Esophagus muscularis mucosa (tissue), 4 donors: ENCODE measurements at regions not wholly inside any gene's neighbourhood (a gene's known extent, or its start where the extent isn't known, plus 50 kb on each side); places are given as distances from the start of the nearest gene placed in this dataset.

Experiments used
- DNase-seq: peaks from one replicate; pipeline ENCODE4 v3.0.0-alpha.2; 2017; ENCODE audit errors: extremely low spot score
- H3K27ac ChIP-seq, 4 donors: fragments of 200-600 bp; sonication (generic); replicated peaks in 1 of 4; 1 replicate in 3 of 4; 2 replicates in 1 of 4; pipeline ENCODE4 v1.5.1; 2016 to 2019; ENCODE audit warnings: mild to moderate bottlenecking in 1 of 4
- H3K27me3 ChIP-seq, 4 donors: fragments of 200-600 bp; sonication (generic); one replicate each; pipeline versions ENCODE4 v1.5.1 to v1.6.0; 2016 to 2019
- H3K36me3 ChIP-seq, 4 donors: fragments of 200-600 bp; sonication (generic); one replicate each; pipeline ENCODE4 v1.5.1; 2016 to 2019
- H3K4me1 ChIP-seq, 4 donors: fragments of 200-600 bp; sonication (generic); one replicate each; pipeline ENCODE4 v1.5.1; 2016 to 2019
- H3K4me3 ChIP-seq, 4 donors: fragments of 200-600 bp; sonication (generic); 1 replicate in 2 of 4; 2 replicates in 2 of 4; pipeline ENCODE4 v1.5.1; 2016 to 2019; ENCODE audit warnings: mild to moderate bottlenecking in 4 of 4, moderate library complexity in 1 of 4
- H3K9me3 ChIP-seq, 4 donors: fragments of 200-600 bp; sonication (generic); 1 replicate in 3 of 4; 2 replicates in 1 of 4; pipeline ENCODE4 v1.5.1; 2016 to 2019
- EP300 ChIP-seq: sonication (generic); formaldehyde crosslinking; IDR thresholded peaks from one replicate; pipeline ENCODE4 v1.6.1; 2017; ENCODE audit warnings: antibody characterized with exemption
- POLR2A ChIP-seq: fragments of 450-650 bp; IDR thresholded peaks from one replicate; pipeline ENCODE4 v1.6.1; 2017; ENCODE audit warnings: antibody characterized with exemption, moderate library complexity, mild to moderate bottlenecking, low read depth
- POLR2AphosphoS5 ChIP-seq, 2 donors: sonication (generic); formaldehyde crosslinking; IDR thresholded peaks; one replicate each; pipeline ENCODE4 v1.6.1; 2017; ENCODE audit warnings: antibody characterized with exemption in 2 of 2
- WGBS: methylation state at CpG from one replicate; pipeline ENCODE4 v1.1.5; 2018; 5-methylcytosine and 5-hydroxymethylcytosine counted together
- intact Hi-C: fragments of 100-400 bp; cut with DNase I; formaldehyde crosslinking; loops from one replicate; pipeline ENCODE4 v1.15.1; 2023
- TF ChIP-seq, protein P1 (sequence below), 3 experiments: fragments of 200-600 bp in 2 of 3; fragments of 450-650 bp in 1 of 3; sonication (generic) in 2 of 3; IDR thresholded peaks; one replicate each; pipeline ENCODE4 v1.5.1; 2017 to 2019; ENCODE audit warnings: antibody characterized with exemption in 3 of 3, mild to moderate bottlenecking in 2 of 3, moderate library complexity in 1 of 3

DNA sequence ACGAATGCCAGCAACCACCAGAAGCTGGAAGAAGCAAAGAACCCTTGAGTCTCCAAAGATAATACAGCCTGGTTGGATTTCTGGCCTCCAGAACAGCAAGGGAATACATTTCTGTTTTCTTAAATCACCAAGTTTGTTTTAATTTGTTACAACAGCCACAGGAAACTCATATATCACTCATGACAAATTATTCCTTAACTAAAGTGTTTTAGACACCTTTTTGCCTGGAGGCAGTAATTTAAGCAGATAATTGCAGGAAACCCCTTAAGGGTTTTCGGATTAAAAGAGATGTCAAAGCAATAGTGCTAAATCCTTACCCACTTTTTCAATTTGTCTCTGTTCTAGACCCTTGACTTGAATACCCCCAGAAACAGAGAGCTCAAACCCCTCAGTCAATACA is 1050.0 kb downstream of the EPHA7 start:
- Histone ChIP-seq H3K27me3 (no peaks in the 10 kb centered on the region), H3K27ac (no peak overlapping the region), H3K36me3 (no peaks in the 10 kb centered on the region), H3K9me3 (no peaks in the 10 kb centered on the region), H3K4me3 (no peak overlapping the region), H3K4me1 (no peaks in the 10 kb centered on the region)
- TF ChIP-seq POLR2A (no peak), POLR2AphosphoS5 (IDR thresholded peaks at IDR 0.05) (no peak), EP300 (no peak)
- TF ChIP-seq, protein P1, sequence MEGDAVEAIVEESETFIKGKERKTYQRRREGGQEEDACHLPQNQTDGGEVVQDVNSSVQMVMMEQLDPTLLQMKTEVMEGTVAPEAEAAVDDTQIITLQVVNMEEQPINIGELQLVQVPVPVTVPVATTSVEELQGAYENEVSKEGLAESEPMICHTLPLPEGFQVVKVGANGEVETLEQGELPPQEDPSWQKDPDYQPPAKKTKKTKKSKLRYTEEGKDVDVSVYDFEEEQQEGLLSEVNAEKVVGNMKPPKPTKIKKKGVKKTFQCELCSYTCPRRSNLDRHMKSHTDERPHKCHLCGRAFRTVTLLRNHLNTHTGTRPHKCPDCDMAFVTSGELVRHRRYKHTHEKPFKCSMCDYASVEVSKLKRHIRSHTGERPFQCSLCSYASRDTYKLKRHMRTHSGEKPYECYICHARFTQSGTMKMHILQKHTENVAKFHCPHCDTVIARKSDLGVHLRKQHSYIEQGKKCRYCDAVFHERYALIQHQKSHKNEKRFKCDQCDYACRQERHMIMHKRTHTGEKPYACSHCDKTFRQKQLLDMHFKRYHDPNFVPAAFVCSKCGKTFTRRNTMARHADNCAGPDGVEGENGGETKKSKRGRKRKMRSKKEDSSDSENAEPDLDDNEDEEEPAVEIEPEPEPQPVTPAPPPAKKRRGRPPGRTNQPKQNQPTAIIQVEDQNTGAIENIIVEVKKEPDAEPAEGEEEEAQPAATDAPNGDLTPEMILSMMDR (IDR thresholded peaks at IDR 0.05), result no peak
- no peak for DNase-seq
- intact Hi-C loops, result no loop called here
- 81% methylated on average over 2 of the region's 2 CpGs for WGBS

GRCh38 chr6:92364948-92365541 is 1054.3 kb downstream of the EPHA7 start:
- no peaks in the 10 kb centered on the region for H3K27me3 ChIP-seq
- no peak for DNase-seq
- no peak overlapping the region for H3K27ac ChIP-seq
- intact Hi-C loops, result no loop called here
- TF ChIP-seq, protein P1 (IDR thresholded peaks at IDR 0.05), result no peak
- TF ChIP-seq POLR2AphosphoS5 (IDR thresholded peaks at IDR 0.05) (no peak), EP300 (no peak), POLR2A (no peak)
- WGBS, result 84% methylated on average over 2 of the region's 2 CpGs
- H3K4me3 ChIP-seq, result no peak overlapping the region
- H3K4me1 ChIP-seq, result no peaks in the 10 kb centered on the region
- H3K36me3 ChIP-seq, result no peaks in the 10 kb centered on the region
- no peaks in the 10 kb centered on the region for H3K9me3 ChIP-seq

DNA sequence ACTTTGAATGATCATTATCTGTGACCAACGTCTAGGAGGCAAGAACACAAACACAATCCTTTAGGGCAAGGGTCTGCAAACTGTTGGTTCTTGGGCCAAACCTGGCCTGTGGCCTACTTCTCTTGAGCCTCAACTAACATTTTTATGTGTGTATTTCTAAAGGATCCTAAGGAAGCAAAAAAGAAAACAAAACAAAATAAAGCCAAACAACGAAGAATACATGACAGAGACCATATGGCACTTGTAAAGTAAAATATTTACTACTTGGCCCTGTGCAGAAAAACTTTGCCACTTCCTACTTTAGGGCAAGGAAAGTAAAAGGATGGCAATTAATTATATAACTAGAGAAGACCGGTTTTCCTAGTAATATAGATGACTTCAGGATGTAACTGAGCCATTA is 1056.2 kb downstream of the EPHA7 start:
- Histone ChIP-seq H3K27me3 (no peaks in the 10 kb centered on the region), H3K27ac (no peak overlapping the region), H3K9me3 (no peaks in the 10 kb centered on the region), H3K4me3 (no peak overlapping the region), H3K36me3 (no peaks in the 10 kb centered on the region), H3K4me1 (no peaks in the 10 kb centered on the region)
- 64% methylated on average over 3 of the region's 3 CpGs for WGBS
- no peak for TF ChIP-seq POLR2A
- no peak for TF ChIP-seq EP300
- TF ChIP-seq, protein P1 (IDR thresholded peaks at IDR 0.05), result no peak
- TF ChIP-seq POLR2AphosphoS5 (IDR thresholded peaks at IDR 0.05), result no peak
- intact Hi-C loops, result no loop called here
- DNase-seq, result no peak

GRCh38 chr6:92362404-92362803 is 1057.0 kb downstream of the EPHA7 start:
- intact Hi-C loops, result no loop called here
- H3K27me3 ChIP-seq, result no peaks in the 10 kb centered on the region
- WGBS, result 69% methylated on average over 5 of the region's 5 CpGs
- no peak for TF ChIP-seq POLR2AphosphoS5 (IDR thresholded peaks at IDR 0.05)
- TF ChIP-seq EP300, result no peak
- TF ChIP-seq, protein P1 (IDR thresholded peaks at IDR 0.05), result no peak
- TF ChIP-seq POLR2A, result no peak
- H3K9me3 ChIP-seq, result no peaks in the 10 kb centered on the region
- H3K36me3 ChIP-seq, result no peaks in the 10 kb centered on the region
- H3K4me3 ChIP-seq, result no peak overlapping the region
- no peaks in the 10 kb centered on the region for H3K4me1 ChIP-seq
- no peak for DNase-seq
- no peak overlapping the region for H3K27ac ChIP-seq

DNA sequence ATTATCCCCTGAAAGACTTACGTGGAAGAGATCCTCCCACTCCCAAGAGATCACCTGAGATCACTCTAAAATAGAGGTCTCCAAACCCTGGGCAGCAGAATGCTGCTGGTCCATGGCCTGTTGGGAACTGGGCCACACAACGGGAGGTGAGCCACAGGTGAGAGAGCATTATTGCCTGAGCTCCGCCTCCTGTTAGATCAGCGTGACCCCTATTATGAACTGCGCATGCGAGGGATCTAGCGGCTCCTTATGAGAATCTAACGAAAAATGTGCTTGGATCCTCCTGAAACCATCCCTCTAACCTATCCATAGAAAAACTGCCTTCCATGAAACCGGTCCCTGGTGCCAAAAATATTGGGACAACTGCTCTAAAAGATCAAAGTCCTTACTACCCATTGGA is 1057.4 kb downstream of the EPHA7 start:
- intact Hi-C loops, result no loop called here
- H3K27ac ChIP-seq, result no peak overlapping the region
- 94% methylated on average over 9 of the region's 9 CpGs for WGBS

More for the DNA sequence above, 1057.4 kb downstream of the EPHA7 start:
- Histone ChIP-seq H3K36me3 (no peaks in the 10 kb centered on the region), H3K4me3 (no peak overlapping the region), H3K9me3 (no peaks in the 10 kb centered on the region), H3K27me3 (no peaks in the 10 kb centered on the region), H3K4me1 (no peaks in the 10 kb centered on the region)
- DNase-seq, result no peak
- TF ChIP-seq, protein P1 (IDR thresholded peaks at IDR 0.05), result no peak
- no peak for TF ChIP-seq EP300
- no peak for TF ChIP-seq POLR2AphosphoS5 (IDR thresholded peaks at IDR 0.05)
- no peak for TF ChIP-seq POLR2A
